ENCODE measurements at regions not wholly inside any gene's neighbourhood (a gene's known extent, or its start where the extent isn't known, plus 50 kb on each side); places are given as distances from the start of the nearest gene placed in this dataset.
"Not testable (repeated sequence)": the region's sequence is repeated elsewhere in the genome, so short reads cannot be mapped to it uniquely, and the experiment has no call there.

DNA sequence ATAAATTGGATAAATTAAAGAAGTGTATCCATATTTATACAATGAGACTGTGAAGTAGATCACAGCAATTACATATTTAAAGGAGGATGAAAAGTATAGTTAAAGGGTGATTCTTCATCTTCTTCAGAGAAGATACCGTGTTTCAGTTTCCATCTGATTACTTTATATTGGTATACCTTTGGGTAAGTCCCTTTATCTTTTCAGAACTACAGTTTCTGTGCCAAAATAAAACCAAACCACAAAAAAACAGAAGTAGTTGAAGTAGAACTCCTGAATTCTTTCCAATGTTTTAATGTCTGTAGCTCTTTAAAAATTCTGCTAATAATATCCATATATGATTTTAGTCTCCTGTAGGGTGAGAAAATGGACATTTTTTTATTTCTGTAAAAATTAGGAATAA lies 231.2 kb upstream of the LINC00305 start:
- no peak overlapping the region for H3K4me3 Mint-ChIP-seq
- no peaks in the 10 kb centered on the region for H3K4me1 Mint-ChIP-seq (ENCODE audit: low read depth)
- no peaks in the 10 kb centered on the region for H3K27me3 Mint-ChIP-seq (ENCODE audit: insufficient read depth)
- TF ChIP-seq, protein P1, sequence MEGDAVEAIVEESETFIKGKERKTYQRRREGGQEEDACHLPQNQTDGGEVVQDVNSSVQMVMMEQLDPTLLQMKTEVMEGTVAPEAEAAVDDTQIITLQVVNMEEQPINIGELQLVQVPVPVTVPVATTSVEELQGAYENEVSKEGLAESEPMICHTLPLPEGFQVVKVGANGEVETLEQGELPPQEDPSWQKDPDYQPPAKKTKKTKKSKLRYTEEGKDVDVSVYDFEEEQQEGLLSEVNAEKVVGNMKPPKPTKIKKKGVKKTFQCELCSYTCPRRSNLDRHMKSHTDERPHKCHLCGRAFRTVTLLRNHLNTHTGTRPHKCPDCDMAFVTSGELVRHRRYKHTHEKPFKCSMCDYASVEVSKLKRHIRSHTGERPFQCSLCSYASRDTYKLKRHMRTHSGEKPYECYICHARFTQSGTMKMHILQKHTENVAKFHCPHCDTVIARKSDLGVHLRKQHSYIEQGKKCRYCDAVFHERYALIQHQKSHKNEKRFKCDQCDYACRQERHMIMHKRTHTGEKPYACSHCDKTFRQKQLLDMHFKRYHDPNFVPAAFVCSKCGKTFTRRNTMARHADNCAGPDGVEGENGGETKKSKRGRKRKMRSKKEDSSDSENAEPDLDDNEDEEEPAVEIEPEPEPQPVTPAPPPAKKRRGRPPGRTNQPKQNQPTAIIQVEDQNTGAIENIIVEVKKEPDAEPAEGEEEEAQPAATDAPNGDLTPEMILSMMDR (IDR thresholded peaks at IDR 0.05) = no peak
- peaks cover 56% of the 10 kb centered on the region for H3K9me3 Mint-ChIP-seq
- no peak overlapping the region for H3K27ac Mint-ChIP-seq
- no peak for DNase-seq
- no peaks in the 10 kb centered on the region for H3K36me3 Mint-ChIP-seq (ENCODE audit: low read depth)

DNA sequence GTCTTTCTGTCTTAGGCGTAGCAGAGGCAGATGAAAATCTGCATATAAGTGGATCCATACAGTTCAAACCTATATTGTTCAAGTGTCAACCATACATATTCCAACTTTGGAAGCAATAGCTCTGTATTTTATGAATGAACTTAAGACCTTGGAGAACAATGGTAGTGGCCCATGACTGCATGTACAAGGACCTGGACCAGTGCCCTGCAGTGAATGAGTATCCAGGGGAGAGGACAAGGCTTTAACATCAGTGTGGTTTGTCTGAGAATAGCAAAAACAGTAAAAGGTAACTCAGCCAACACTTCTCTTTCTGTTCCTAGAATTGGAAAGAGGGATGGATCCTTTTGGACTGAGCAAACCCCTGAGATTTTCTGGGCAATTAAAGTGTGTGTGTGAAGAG lies 230.8 kb upstream of the LINC00305 start:
- TF ChIP-seq, protein P1 (IDR thresholded peaks at IDR 0.05) = no peak
- Mint-ChIP-seq H3K4me1 (ENCODE audit: low read depth) (no peaks in the 10 kb centered on the region), H3K4me3 (no peak overlapping the region), H3K27me3 (ENCODE audit: insufficient read depth) (no peaks in the 10 kb centered on the region), H3K9me3 (peaks cover 55% of the 10 kb centered on the region), H3K36me3 (ENCODE audit: low read depth) (no peaks in the 10 kb centered on the region), H3K27ac (no peak overlapping the region)
- DNase-seq = no peak

DNA sequence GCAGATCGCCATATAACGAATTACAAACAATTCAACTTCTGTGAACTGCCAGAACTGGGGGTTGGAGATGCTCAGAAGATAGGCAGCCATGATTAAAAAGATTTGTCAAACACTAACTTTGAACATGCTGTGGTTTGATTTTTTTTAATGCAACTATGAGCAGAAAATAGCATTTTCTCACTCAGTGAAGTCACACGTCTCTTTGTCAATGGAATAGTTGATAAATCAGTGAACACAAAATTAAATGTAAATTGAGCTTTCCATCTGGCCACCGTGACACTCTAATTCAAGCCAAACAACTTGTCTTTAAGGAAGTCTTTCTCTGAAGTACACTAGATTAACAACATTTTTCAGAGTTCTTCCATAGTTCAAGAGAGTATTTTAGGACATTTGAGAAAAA lies 228.6 kb upstream of the LINC00305 start:
- H3K27ac Mint-ChIP-seq = no peak overlapping the region
- TF ChIP-seq, protein P1 (IDR thresholded peaks at IDR 0.05) = no peak
- peaks cover 43% of the 10 kb centered on the region for H3K9me3 Mint-ChIP-seq
- H3K36me3 Mint-ChIP-seq (ENCODE audit: low read depth) = no peaks in the 10 kb centered on the region
- no peaks in the 10 kb centered on the region for H3K27me3 Mint-ChIP-seq (ENCODE audit: insufficient read depth)
- H3K4me1 Mint-ChIP-seq (ENCODE audit: low read depth) = no peaks in the 10 kb centered on the region
- H3K4me3 Mint-ChIP-seq = no peak overlapping the region
- DNase-seq = no peak

DNA sequence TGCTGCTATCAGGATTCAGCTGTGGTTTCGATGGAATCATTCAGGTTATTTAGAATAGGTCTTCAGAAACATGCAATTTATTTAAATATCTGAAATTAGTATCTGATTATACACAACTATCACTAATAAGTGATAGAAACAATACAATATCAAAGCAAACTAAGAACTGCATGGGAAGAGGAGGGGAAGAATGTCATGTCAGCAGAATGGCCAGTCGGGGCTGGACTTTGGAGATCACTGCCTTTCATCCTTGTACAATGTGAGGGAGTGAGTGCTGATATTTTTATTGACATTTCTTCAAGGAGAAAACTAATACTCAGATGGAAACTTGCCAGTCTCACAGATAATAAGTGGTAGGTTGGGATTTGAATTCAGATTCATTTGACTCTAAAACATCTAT lies 224.0 kb upstream of the LINC00305 start:
- Mint-ChIP-seq H3K9me3 (peaks cover 37% of the 10 kb centered on the region), H3K4me3 (no peak overlapping the region), H3K27ac (no peak overlapping the region), H3K36me3 (ENCODE audit: low read depth) (no peaks in the 10 kb centered on the region), H3K4me1 (ENCODE audit: low read depth) (no peaks in the 10 kb centered on the region), H3K27me3 (ENCODE audit: insufficient read depth) (no peaks in the 10 kb centered on the region)
- TF ChIP-seq, protein P1 (IDR thresholded peaks at IDR 0.05) = no peak
- no peak for DNase-seq

DNA sequence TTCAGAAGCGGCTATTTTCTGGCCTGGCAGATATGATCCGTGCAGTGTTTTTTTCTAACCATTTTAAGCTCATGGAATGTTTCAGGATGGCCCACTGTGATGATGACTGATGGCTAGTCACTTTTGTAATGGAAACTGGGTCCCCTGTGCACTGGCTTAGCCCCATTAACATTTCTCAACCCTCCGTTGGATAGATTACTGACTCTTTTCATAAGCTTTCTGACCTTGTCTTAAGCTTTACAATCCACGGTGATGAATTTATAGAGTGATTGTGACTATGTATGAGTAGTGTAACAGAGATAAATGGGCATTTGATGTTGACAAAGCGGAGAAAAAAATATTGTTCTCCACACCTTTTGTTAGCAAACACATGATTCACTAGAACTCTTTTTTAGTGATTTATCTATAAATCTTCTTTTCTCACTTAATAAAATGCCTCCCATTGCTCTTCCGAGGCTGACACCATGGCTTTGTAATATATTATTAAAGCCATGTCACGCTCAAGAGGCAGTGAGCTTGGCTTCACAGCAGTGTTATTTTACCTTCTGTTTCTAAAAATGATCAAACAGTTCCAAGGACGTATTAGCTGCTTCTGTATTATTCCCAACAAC lies 221.0 kb upstream of the LINC00305 start:
- not testable (repeated sequence) for H3K36me3 Mint-ChIP-seq (ENCODE audit: low read depth); H3K4me3 Mint-ChIP-seq; H3K27ac Mint-ChIP-seq; H3K27me3 Mint-ChIP-seq (ENCODE audit: insufficient read depth); H3K4me1 Mint-ChIP-seq (ENCODE audit: low read depth); DNase-seq
- H3K9me3 Mint-ChIP-seq = peaks cover 33% of the 10 kb centered on the region

DNA sequence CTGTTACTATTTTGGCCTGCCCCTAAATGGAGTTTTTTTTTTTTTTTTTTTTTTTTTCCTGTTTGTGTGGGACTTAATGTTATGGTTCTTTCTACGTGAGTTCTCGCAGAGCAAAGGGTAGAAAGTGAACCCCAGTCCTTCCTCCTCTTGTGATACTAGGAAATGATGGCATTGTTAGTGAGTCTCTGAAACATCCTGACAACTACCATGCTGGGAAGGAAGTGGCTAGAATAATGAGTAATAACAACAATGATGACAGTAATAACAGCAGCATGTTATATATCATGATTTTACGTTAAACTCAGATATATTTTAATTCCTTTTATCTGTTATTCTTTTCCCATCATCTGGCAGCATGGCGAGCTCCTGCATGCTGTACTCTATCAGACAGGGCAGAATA lies 216.2 kb upstream of the LINC00305 start:
- H3K36me3 Mint-ChIP-seq (ENCODE audit: low read depth) = peaks cover 6% of the 10 kb centered on the region; the same call in 1 of the 2 replicates
- no peak overlapping the region for H3K27ac Mint-ChIP-seq
- no peak overlapping the region for H3K4me3 Mint-ChIP-seq
- no peak for DNase-seq
- TF ChIP-seq, protein P1 (IDR thresholded peaks at IDR 0.05) = no peak
- H3K4me1 Mint-ChIP-seq (ENCODE audit: low read depth) = no peaks in the 10 kb centered on the region
- H3K9me3 Mint-ChIP-seq = peaks cover 50% of the 10 kb centered on the region
- peaks cover 2% of the 10 kb centered on the region; the same call in 1 of the 2 replicates for H3K27me3 Mint-ChIP-seq (ENCODE audit: insufficient read depth)
